Suppressor macrophage treated with lipopolysaccharide for 1 hour (primary cell): ENCODE measurements at regions not wholly inside any gene's neighbourhood (a gene's known extent, or its start where the extent isn't known, plus 50 kb on each side); places are given as distances from the start of the nearest gene placed in this dataset.

ENCODE experiments used
- DNase-seq, 3 donors: peaks; one replicate each; pipeline ENCODE4 v3.0.0-alpha.2; 2020 to 2022

DNA sequence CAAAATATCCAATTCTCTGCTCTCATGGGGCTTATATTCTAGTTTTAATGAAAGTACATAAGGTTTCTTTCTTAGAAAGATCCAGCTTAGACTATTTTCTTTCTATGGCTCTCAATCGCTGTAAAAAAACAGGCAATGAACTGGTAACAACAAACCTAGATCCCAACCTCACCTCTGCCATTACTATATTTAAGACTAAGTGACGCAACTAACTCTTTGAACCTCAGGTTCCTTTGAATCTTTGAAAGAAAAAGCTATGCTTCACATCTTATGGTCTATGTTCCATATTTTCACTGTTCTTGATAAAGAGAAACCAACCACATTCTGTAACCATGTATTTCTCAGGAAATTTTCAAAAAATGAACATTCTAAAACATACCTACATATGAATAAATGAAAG is 88.5 kb downstream of the ELAPOR2 start:
- DNase-seq = no peak

DNA sequence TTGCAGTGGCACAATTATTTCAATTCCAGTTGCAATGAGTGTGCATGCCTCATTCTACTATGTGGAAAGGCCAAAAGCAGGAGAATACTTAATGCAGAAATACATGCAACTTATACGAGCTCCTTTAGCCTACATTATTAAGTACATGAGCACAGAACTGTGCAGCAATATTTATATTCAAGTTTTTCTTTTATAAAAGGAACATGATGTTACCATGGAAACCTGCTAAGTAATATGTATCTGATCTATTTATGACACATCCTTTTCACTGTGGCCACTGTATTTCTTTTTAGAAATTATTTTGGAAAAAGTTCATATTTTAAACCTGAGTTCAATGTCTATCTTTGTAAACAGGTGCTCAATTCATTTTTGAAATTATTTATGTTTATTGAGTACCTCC is 88.9 kb downstream of the ELAPOR2 start:
- DNase-seq = no peak

DNA sequence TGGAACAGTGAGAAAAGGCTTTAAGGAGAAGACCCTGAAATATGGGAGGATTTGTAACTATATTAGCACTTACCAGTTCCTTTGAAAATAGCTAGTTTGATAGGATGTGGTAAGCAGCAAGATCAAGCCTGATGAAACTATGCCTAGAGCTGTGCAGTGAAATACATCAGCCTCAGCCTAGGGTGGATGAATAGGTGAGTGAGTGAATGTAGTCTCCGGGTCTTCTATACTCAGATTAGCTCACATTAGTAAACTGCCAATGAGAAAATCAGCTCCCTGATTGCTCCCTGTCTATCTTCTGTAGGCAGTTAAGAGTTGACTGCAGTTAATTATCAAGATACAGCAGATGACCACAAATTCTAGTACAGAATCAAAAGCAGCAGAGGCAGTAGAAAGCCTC is 89.6 kb downstream of the ELAPOR2 start:
- no peak for DNase-seq

DNA sequence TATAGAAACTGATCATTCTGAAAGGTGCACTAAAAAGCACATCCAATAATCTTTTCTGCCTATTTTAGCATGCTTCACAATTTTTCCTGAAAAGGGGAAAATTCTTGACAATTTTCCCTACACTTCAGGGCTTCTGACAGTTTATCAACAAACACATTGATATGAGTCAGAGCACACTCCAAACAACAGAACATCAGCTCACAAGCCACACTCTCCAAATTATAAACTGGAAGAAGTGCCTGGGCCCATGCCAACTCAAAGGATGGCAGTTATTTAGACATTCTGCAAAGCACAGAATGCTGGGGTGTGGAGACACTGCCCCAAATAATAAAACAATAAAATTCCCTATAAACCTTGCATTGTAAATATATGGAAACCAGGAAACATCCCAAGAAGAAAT is 90.8 kb downstream of the ELAPOR2 start:
- no peak for DNase-seq

DNA sequence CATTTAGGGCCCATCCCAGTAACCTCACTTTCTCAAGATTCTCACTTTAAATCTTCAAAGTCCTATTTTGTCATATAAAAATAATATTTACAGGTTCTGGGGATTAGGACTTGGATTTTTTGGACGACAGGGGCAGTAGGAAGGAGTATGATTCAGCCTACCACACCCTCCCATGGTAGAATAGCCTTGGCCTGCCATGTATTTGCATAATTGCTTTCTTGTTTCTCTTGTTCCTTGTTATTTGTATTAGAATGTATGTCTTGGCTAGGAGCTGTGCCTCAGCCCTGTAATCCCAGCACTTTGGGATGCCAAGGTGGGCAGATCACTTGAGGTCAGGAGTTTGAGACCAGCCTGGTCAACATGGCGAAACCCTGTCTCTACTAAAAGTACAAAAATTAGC is 92.5 kb downstream of the ELAPOR2 start:
- DNase-seq = no peak

DNA sequence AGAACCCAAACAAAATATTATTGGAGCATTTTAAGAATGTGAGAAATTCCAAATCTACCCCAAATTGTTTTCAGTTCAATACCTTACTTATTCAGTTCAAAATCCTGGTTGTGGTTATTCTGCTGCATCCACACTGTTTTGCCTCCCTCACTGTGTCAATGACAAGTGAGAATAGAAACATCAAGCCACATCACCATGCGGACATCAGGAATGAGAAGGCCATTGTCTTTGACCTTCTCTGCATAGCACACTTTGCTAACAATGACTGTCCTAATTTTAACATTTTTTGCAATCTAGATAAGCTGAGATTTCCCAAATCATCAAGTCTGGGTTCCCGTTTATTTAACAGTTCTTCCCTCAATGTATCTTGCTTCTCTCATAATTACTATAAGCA is 93.7 kb downstream of the ELAPOR2 start:
- DNase-seq = no peak

DNA sequence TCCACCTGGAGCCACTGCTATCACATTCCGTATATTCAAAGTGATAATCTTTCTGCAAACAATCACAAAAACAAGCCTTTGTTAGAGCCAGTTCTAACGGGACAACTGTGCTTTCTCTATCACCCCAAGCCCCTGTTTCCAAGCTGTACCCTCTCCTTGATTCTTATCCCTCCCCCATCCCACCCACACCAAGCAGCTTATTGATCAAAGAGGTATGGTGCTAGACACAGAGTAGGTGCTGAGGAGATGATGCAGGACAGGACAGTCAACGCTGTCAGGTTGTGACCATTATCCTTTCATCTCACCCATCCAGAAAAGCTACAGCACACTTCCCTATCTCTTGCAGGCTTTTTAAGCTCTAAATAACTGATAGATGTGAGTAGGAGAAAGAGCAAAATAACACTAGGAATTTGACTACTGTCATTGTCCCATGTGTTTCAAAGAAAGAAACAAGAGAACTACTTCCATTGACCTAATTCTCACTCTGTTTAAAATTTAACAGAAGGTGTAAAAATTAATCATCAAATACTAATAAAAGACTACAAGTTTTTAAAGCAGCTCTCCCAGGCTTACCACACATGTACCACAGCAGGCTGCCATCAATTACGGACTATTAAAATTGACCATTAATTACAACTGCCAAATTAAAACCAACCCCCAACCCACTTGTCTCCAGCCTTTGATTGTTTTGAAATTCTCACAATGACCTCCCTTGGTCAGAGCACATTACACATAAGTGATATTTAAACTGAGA is 94.3 kb downstream of the ELAPOR2 start:
- no peak for DNase-seq

DNA sequence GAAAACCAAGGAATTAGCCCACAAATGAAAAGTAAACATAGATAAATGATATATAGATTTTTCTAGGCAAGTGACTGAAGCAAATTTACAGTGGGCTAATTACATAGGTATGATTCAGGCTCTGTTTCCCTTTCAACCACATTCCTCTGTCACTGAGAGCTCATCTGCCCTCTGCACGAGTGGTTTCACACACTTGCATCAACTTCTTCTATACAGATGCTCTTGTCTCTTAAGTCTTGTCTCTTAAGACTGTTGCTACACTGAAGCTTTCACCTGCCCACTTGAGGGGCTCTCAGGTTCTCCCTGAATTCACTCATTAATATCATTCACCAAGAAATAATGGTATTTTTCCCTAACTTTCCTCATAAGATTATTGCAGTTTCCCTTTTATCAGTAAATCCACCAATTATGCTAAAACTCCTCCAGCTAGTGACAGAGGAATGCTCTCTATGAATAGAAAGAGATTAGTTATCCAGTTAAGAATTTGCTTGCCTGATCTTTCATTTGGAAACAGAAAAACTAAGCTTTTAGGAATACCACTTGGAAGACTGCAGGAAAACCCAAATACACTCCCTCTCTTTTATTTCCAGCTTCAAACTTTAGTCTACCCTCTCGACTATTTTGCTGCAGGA is 95.7 kb downstream of the ELAPOR2 start:
- DNase-seq = no peak

DNA sequence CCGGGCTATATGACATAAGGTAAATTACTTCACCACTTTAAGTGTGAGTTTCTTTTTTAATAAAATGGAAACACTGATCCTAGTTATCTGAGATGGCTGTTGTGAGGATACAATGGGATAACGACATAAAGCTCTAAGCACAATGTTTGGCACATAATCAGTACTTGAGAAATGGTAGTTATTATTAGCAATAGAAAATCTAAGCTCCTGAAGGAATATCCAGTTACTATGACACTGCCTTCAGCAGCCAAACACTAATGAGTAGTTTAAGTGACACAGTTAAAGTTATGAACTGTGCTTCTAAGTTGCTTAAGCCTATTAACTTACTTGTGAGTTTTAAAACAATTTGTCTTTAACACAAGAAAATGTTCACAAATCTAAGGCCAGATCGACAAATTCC is 96.8 kb downstream of the ELAPOR2 start:
- DNase-seq = no peak

DNA sequence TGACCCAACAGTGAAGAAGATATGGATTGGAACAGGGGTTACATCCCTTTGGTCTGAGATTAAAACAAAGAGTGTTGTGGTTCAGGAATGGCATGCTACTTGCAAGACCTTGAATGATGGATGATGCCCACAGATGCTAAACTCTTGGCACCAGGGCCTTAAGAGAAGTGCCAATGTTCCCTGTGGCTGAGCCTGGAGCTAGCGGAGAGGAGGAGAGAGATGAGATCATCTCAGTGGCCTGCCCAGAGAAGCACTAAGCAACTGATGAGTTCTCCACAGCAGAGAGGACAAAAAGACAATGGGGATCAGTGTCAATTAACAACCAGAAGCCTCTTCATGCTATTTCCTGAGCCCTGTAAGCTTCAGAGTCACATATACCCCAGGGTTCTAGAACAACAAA is 97.8 kb downstream of the ELAPOR2 start:
- no peak for DNase-seq

DNA sequence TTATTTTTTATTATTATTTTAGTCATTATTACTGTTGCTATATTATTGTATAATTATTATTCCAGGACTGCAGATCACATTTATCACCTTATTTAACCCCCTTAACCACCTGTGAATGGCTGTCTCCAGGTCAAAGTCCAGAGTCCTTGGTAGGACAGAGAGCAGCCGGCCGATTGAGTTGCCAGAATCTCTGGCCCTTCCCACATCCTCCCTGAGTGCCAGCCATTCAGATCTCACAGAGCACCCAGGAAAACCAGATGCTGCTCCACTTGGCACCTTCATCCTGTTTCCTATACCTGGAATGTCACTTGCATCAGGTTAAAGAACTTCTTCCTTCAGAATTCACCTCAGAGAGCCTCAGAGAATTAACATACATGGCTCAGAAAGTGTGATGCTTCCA is 101.1 kb downstream of the ELAPOR2 start:
- no peak for DNase-seq

DNA sequence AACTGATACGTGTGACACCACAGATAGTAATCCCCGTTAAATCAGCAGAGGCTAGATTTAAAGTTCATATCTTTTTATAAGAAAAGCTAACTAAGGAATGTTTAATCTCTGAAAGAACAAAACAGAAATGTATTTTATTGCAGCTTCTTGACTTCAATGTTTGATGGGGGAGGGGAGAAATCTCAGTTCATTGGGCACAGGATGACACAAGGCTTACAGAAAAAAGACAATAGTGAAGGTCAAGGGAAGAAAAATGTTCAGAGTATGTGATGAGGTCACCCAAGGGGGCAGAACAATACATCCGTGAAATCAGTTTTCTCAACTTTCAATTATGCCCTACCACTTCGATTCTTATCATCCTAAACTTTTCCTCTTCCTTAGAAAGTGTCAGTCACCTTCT is 102.9 kb downstream of the ELAPOR2 start:
- DNase-seq = no peak

DNA sequence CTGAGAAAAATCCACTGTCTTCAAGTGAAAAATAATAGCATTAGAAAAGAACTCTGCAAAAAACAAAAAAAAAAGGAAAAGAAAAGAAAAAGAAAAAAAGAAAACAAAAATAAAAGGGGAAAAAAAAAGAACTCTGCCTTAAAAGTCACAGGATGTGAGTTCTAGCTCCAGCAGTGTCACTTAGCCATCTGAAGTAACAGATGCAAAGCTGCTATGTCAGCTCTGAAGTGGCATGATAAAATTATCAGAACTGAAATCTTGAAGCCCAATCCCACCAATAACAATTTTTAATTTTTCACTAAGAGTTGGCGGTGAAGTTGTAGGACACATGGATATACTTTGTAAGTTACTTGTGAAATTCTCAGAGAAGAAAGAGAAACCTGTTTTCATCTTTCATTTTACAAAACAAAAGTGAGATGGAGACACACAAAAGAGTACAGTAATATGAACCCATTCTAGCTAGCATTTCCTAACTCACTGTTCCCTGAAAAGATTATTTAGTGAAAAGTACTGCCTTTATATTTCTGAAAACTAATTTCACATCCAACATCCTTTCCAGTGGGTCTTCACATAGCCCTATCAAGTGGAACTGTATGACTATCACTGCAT is 103.5 kb downstream of the ELAPOR2 start:
- no peak for DNase-seq

DNA sequence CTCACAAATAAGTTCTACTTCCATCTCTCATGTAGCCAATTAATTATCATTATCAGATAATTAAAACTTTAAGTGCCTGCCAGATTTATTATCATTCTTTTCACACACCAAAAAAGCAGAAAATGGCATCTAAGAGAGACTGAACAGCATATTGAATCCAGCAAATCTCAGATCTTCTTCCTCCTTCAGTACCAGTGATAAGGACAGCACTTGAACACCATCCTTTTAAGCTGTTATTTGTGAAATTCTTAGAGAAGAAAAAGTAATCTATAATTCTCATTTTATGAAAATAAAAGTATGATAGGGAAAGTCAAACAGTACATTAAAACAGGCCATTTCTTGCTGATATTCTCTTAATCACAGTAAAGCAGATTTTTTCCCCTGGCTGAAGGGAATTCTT is 104.5 kb downstream of the ELAPOR2 start:
- no peak for DNase-seq

DNA sequence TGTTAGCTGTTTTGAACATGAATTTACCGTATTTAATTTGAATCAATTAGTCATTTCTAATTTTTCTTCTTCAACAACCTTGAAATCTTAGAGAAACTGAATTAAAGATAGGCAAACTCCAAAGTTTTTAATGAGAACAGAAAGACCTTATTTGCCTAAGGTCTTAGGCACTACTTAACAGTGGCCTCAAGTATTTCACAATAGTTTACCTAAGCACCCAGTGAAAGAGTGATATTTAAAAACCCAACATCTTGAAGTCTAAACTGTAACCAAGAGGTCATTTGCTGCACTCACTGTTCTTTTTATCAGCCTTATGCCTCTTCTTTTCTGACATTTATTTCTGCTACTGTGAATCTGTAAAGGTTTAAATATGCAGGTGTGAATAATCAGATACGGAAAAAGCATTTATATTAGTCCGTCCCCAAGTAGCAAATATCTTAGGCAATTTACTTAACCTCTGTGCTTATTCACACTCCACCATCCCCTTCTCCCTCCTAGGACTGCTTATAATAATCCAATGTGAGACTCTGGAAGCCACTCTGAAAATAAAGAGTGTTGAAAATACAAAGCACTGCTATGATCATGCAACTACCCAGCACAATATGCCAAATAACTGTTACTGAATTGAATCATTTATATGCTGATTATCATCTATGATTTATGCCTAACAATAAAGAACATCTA is 105.7 kb downstream of the ELAPOR2 start:
- DNase-seq = no peak

DNA sequence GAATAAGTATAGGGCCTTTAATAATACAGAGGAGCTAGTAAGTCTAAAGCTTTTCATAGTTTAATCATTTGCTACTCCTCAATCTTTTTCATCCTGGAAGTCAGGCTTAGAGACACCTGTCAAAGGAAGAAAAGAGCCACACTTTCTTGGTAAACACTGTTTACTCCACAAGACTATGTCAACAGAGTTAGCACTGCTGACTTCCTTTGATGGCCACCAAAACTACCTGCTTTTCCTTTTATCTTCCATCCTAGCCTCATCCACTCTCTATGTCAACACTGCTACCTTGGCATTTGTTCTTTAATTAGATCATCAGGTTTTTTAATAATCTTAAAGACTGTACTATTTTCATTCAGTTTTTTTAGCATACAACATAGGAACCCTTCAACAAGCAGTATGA is 106.2 kb downstream of the ELAPOR2 start:
- DNase-seq = no peak

DNA sequence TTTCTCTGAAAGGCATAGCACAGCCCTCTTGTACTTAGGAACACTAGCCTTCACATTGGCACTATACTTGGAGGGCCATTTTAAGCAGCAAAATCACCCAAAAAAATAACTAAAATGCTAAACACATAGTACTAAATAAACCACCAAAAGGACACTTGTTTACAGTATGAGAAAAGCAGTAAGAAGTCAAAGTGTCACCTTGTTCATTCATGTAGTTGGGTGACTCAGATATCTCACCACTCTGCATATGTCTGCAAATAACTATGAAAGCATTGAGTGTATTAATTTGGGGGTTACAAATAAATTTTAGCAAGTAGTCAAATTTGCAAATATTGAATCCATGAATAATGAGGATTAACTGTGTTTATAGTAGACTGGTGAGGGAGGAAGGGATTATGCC is 107.6 kb downstream of the ELAPOR2 start:
- no peak for DNase-seq

DNA sequence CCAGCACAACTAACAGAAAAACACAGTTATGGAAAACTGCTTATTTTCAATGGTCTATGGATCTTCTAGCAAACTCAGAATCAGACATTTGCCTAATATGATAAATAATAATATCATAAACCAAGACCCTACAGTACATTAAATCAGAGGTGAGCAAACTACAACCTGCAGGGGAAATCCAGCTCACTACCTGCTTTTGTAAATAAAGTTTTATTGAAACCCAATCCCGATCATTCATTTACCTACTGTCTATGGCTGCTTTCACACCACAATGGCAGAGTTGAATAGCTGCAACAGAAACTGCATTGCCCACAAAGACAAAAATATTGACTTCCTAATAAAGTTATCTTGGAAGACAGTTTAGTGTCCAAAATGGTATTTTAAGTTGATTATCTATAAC is 108.5 kb downstream of the ELAPOR2 start:
- no peak for DNase-seq

DNA sequence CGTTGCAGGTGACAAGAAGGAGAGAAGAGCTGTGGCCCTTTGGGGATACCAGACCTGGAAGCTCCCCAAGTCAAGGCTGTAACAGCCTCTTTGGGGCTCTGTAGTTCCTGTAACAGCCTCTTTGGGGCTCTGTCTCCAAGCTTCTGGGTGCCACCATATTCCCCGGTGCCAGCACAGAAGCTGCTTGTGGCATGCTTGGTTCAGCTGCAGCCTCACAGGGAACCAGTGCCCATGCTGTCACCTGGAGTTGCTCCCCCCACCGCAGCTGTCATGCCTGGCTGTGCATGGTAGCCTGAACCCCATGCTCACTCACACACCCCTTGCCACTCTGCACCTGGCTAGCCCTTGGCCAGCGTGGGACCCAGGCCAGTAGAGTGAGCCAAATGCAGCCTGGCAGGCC is 109.1 kb downstream of the ELAPOR2 start:
- DNase-seq = no peak

DNA sequence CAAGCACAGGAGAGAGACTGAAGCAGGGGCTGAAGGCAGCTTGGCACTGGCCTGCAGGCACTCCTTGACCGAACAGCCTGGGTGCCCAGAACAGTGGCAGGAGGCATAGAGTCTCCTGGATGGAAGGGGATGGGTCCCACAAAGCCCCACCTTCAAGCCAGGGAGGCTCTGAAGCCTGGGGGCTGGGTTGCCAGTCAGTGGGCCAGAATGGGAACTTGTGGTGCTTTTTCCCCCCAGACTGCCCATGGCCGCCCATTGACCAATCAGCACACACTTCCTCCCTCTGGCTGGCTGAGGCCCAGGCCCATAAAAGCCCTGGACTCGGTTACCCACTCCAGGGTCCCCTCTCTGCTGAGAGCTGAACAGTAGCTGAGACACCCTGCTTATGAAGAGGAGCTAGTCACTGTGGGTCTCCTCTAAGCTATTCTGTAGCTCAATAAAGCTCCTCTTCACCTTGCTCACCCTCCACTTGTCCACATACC is 109.6 kb downstream of the ELAPOR2 start:
- DNase-seq = no peak

DNA sequence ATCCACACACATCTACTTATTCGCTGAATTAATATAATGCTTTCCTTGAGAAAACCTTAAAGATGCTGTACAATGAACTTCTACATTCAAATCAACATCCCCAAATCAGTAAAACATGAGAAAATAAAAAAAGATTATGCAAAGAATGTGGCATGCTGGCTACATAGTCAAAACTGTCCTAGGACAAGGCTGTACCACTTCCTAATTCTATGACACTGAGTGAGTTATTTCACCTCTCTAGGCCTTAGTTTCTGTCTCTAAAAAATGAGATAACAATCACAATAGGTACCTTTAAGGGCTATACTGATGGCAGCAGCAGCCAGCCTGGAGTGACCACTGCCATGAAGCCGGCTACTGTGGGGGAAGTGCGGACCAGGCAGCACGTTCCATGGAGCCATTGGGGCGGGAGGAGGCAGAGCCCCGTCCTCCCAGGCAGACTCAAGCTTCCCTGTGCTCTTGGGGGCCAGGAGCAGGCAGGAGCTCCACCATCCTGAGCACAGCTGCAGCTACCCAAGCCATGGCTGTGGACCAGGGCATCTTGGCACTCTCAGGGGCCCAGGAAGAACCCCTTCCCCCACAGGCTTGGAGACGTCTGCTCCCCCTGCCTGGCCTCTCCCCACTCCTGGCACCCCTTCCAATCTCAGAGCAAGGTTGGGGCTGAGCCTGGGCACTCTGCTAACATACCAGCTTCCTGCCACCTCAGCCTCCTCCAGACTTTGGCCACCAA is 110.2 kb downstream of the ELAPOR2 start:
- DNase-seq = no peak

DNA sequence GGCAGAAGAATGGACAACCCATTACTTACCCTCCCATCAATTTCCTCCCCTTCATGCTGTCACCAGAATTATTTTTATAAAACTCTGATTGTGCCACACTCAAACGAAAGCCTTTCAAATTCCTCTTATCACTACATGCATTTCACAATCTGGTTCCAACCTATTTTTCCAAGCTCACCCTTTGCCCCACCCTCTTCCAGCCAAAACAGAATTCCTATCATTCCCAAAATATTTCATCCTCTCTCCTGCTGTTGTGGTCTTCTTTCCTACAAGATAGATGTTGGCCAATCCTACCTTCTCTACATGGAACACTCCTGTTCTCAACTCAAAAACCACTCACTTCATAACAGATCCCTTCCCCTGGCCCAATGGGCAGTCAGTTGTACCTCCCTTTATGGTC is 111.5 kb downstream of the ELAPOR2 start:
- DNase-seq = no peak

DNA sequence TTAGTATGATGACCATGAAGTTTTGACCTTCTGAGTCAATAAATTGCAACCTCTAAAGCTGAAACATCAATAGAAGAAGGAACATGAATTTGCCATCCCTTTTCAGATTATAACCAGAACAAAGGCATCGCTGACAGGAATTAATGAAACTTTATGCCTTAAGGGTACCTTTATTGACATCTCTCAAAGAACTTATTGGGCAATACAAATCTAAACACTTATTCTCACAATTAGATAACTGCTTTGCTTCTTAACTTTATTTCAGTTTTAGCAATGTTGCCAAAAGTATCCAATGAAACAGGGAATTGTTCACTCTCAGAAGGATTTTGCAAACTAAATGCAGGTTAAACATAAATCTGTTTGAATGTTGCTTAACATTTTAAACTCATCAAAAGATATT is 116.0 kb downstream of the ELAPOR2 start:
- DNase-seq = no peak
